HUES48 (cell line): ENCODE measurements at regions not wholly inside any gene's neighbourhood (a gene's known extent, or its start where the extent isn't known, plus 50 kb on each side); places are given as distances from the start of the nearest gene placed in this dataset.
"Not testable (repeated sequence)": the region's sequence is repeated elsewhere in the genome, so short reads cannot be mapped to it uniquely, and the experiment has no call there.

Experiments used
- H3K27ac ChIP-seq: one replicate; pipeline ENCODE4 v1.7.0; 2013; ENCODE audit warnings: low read depth, low read length, inconsistent platforms
- H3K27me3 ChIP-seq: 2 replicates; pipeline ENCODE4 v1.6.1; 2013; ENCODE audit warnings: mild to moderate bottlenecking, low read length; ENCODE audit not compliant: control insufficient read depth, insufficient read depth
- H3K36me3 ChIP-seq: 2 replicates; pipeline ENCODE4 v1.6.1; 2013; ENCODE audit warnings: low read length; ENCODE audit not compliant: control insufficient read depth, insufficient read depth
- H3K4me1 ChIP-seq: 2 replicates; pipeline ENCODE4 v1.6.1; 2013; ENCODE audit warnings: mild to moderate bottlenecking, low read length; ENCODE audit not compliant: control insufficient read depth, insufficient read depth
- H3K4me3 ChIP-seq: 2 replicates; pipeline ENCODE4 v1.5.1; 2013; ENCODE audit warnings: mild to moderate bottlenecking, low read depth, low read length
- H3K9ac ChIP-seq: 2 replicates; pipeline ENCODE4 v1.6.1; 2013; ENCODE audit warnings: mild to moderate bottlenecking, low read depth, low read length, moderate library complexity
- H3K9me3 ChIP-seq: 2 replicates; pipeline ENCODE4 v1.6.1; 2013; ENCODE audit warnings: low read length; ENCODE audit not compliant: control insufficient read depth, insufficient read depth

GRCh38 chr7:91405873-91406272, 141.6 kb downstream of the FZD1 start:
- H3K27ac ChIP-seq, H3K36me3 ChIP-seq, H3K9ac ChIP-seq, H3K27me3 ChIP-seq, H3K4me3 ChIP-seq, H3K4me1 ChIP-seq, H3K9me3 ChIP-seq: not testable (repeated sequence)

- Histone ChIP-seq H3K9ac (no peak overlapping the region), H3K4me3 (no peak overlapping the region), H3K27ac (no peak overlapping the region), H3K4me1 (peaks cover 8% of the 10 kb centered on the region), H3K9me3 (no peaks in the 10 kb centered on the region), H3K27me3 (no peaks in the 10 kb centered on the region), H3K36me3 (no peaks in the 10 kb centered on the region)
Measured at GRCh38 chr7:91407942-91408341, 143.7 kb downstream of the FZD1 start.

DNA sequence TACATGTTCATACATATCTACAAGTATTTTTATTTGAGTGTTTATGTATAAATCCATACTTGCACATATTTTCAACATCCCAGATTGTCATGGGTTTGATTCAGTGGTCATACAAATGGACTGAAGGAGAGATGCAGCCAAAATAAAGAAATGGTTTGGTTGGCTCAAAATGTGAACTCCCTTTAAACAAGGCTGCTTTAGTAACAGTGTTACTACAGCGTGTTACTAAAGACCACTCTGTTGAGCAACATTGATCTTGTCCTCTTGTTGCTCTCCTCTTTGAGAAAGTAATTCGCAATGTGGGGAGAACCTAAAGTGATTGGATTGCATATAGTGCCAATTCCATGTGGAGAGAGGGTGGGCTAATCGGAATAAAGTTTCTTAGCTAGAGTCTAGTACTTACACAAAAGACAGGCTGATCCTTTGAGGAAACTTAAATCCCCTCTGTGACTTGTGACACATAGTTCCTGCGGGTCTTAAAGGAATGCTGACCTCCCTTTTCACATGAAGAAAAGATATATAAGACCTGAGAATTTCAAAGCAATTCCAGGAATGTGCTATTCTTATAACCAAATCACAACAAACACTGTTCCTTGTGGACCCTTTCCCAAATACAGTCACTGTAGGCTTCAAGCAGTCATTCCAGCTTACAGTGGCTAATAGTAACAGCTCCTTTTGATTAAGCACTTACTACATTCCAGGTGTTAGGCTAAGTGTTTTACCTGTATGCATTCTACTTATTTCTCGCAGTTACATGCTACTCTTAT, 144.3 kb downstream of the FZD1 start:
- H3K9me3 ChIP-seq, result no peaks in the 10 kb centered on the region
- no peak overlapping the region for H3K9ac ChIP-seq
- peaks cover 8% of the 10 kb centered on the region for H3K4me1 ChIP-seq
- no peak overlapping the region for H3K27ac ChIP-seq
- H3K36me3 ChIP-seq, result no peaks in the 10 kb centered on the region
- no peaks in the 10 kb centered on the region for H3K27me3 ChIP-seq
- no peak overlapping the region for H3K4me3 ChIP-seq

- Histone ChIP-seq H3K27ac (no peak overlapping the region), H3K4me1 (peaks cover 8% of the 10 kb centered on the region), H3K9ac (no peak overlapping the region), H3K4me3 (no peak overlapping the region), H3K27me3 (no peaks in the 10 kb centered on the region), H3K36me3 (no peaks in the 10 kb centered on the region), H3K9me3 (no peaks in the 10 kb centered on the region)
Measured at GRCh38 chr7:91411060-91411459, 146.8 kb downstream of the FZD1 start.

- Histone ChIP-seq H3K4me1 (peaks cover 8% of the 10 kb centered on the region), H3K27ac (no peak overlapping the region)
Measured at GRCh38 chr7:91412298-91412697, 148.1 kb downstream of the FZD1 start.

DNA sequence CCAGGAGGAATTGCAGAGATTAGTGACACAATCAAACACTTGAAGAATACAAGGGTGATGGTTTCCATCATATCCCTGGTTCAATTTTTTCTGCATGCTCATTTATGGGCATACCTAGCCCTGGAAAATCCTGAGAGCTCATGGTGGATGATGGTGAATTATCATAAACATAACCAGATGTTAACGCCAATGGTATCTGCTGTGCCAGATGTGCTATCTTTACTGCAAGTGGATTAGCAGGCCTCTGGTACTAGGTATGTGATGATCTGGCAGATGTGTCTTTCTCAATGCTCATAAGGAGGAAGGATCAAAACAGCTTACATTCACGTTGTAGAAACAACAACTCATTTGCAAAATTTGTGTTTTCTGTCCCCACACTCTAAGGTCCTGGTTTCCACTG, 150.5 kb downstream of the FZD1 start:
- no peak overlapping the region for H3K27ac ChIP-seq
- H3K4me3 ChIP-seq, result no peak overlapping the region
- H3K9ac ChIP-seq, result no peak overlapping the region
- H3K27me3 ChIP-seq, result no peaks in the 10 kb centered on the region
- 0 out of 2 replicates have a peak, but pooled peaks cover 3% of the 10 kb centered on the region for H3K4me1 ChIP-seq
- H3K9me3 ChIP-seq, result no peaks in the 10 kb centered on the region
- no peaks in the 10 kb centered on the region for H3K36me3 ChIP-seq

More at GRCh38 chr7:91412298-91412697, 148.1 kb downstream of the FZD1 start:
- Histone ChIP-seq H3K9ac (no peak overlapping the region), H3K36me3 (no peaks in the 10 kb centered on the region), H3K4me3 (no peak overlapping the region), H3K9me3 (no peaks in the 10 kb centered on the region), H3K27me3 (no peaks in the 10 kb centered on the region)

- Histone ChIP-seq H3K9me3 (no peaks in the 10 kb centered on the region), H3K36me3 (no peaks in the 10 kb centered on the region), H3K27ac (no peak overlapping the region), H3K4me3 (no peak overlapping the region), H3K4me1 (peaks cover 9% of the 10 kb centered on the region), H3K27me3 (no peaks in the 10 kb centered on the region), H3K9ac (no peak overlapping the region)
Measured at GRCh38 chr7:91416155-91416865, 152.1 kb downstream of the FZD1 start.

- H3K27ac ChIP-seq, result peak overlapping the region; percentile 53
- H3K4me3 ChIP-seq, result no peak overlapping the region; the same call in 1 of the 2 replicates
- H3K27me3 ChIP-seq, result no peaks in the 10 kb centered on the region
- H3K4me1 ChIP-seq, result peaks cover 16% of the 10 kb centered on the region
- H3K9me3 ChIP-seq, result no peaks in the 10 kb centered on the region
- H3K36me3 ChIP-seq, result no peaks in the 10 kb centered on the region
- H3K9ac ChIP-seq, result no peak overlapping the region
Measured at GRCh38 chr7:91420606-91421005, 156.4 kb downstream of the FZD1 start.

GRCh38 chr7:91421018-91421417, 156.8 kb downstream of the FZD1 start:
- H3K36me3 ChIP-seq, result no peaks in the 10 kb centered on the region
- no peaks in the 10 kb centered on the region for H3K9me3 ChIP-seq
- peak overlapping the region; percentile 53 for H3K27ac ChIP-seq
- H3K27me3 ChIP-seq, result no peaks in the 10 kb centered on the region
- H3K4me3 ChIP-seq, result no peak overlapping the region; the same call in 1 of the 2 replicates
- H3K4me1 ChIP-seq, result peaks cover 16% of the 10 kb centered on the region
- no peak overlapping the region for H3K9ac ChIP-seq

GRCh38 chr7:91424371-91424770, 160.1 kb downstream of the FZD1 start:
- H3K4me1 ChIP-seq, result peaks cover 16% of the 10 kb centered on the region
- H3K36me3 ChIP-seq, result no peaks in the 10 kb centered on the region
- no peak overlapping the region for H3K4me3 ChIP-seq
- H3K9ac ChIP-seq, result no peak overlapping the region
- H3K27ac ChIP-seq, result no peak overlapping the region
- no peaks in the 10 kb centered on the region for H3K27me3 ChIP-seq
- no peaks in the 10 kb centered on the region for H3K9me3 ChIP-seq

DNA sequence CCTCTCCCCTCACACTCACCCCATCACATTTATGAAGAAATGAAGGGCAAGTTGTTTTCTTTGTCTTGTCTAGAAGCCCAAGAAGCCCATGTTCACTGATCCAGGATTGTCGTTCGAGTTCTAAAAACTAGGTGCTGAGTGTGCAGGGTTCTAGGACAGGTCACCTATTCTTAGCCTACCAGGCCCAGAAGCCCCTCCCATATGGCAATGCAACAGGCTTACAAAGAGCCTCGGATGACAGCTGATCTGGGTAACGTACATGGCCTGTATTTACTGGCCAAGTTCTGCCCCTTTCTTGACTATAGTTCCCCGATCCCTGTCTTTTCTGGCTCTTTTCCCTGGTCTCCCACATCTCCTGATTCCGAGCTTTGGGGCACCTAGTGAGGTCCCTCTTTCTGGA, 160.9 kb downstream of the FZD1 start:
- Histone ChIP-seq H3K27ac (no peak overlapping the region), H3K9ac (no peak overlapping the region), H3K36me3 (no peaks in the 10 kb centered on the region), H3K9me3 (no peaks in the 10 kb centered on the region), H3K4me1 (peaks cover 16% of the 10 kb centered on the region), H3K27me3 (no peaks in the 10 kb centered on the region), H3K4me3 (no peak overlapping the region)
